SK-N-SH (cell line): ENCODE measurements at regions not wholly inside any gene's neighbourhood (a gene's known extent, or its start where the extent isn't known, plus 50 kb on each side); places are given as distances from the start of the nearest gene placed in this dataset.

Source experiments
- CHD2 ChIP-seq: fragments of 150-350 bp; IDR thresholded peaks from 2 replicates; pipeline ENCODE4 v1.6.1; 2018; ENCODE audit warnings: low read length; ENCODE audit not compliant: partially characterized antibody
- ELF1 ChIP-seq: IDR thresholded peaks from 2 replicates; pipeline ENCODE4 v1.4.0; 2012
- EZH2phosphoT487 ChIP-seq: fragments of 200-600 bp; sonication (generic); IDR thresholded peaks from 2 replicates; pipeline ENCODE4 v1.6.1; 2017; ENCODE audit warnings: low read depth, mixed run types, mild to moderate bottlenecking, antibody characterized with exemption, moderate library complexity, borderline replicate concordance
- IRF3 ChIP-seq: fragments of 150-350 bp; IDR thresholded peaks from 2 replicates; pipeline ENCODE4 v1.6.1; 2016; ENCODE audit warnings: mild to moderate bottlenecking, low read depth, low read length
- MXI1 ChIP-seq: IDR thresholded peaks from 2 replicates; pipeline ENCODE4 v1.6.1; 2012; ENCODE audit warnings: mild to moderate bottlenecking, low read depth, low read length, improper control_type of control experiment
- POLR2AphosphoS5 ChIP-seq: IDR thresholded peaks from 2 replicates; pipeline ENCODE4 v1.6.1; 2012; ENCODE audit warnings: low read depth, low read length
- RXRA ChIP-seq: IDR thresholded peaks from 2 replicates; pipeline ENCODE4 v1.4.0; 2012; ENCODE audit warnings: low read depth, mild to moderate bottlenecking, borderline replicate concordance
- SIN3A ChIP-seq: IDR thresholded peaks from 2 replicates; pipeline ENCODE4 v1.6.1; 2012; ENCODE audit warnings: low read depth, mild to moderate bottlenecking, low read length, moderate library complexity, borderline replicate concordance
- TAF1 ChIP-seq: IDR thresholded peaks from 2 replicates; pipeline ENCODE4 v1.6.1; 2012; ENCODE audit warnings: low read depth, mild to moderate bottlenecking, low read length, moderate library complexity, borderline replicate concordance
- TCF12 ChIP-seq: IDR thresholded peaks from 2 replicates; pipeline ENCODE4 v1.4.0; 2012
- TF ChIP-seq, protein P1 (sequence below): fragments of 200-600 bp; sonication (generic); IDR thresholded peaks from 2 replicates; pipeline ENCODE4 v1.6.1; 2017; ENCODE audit warnings: antibody characterized with exemption, mild to moderate bottlenecking, moderate library complexity
- TF ChIP-seq, protein P2 (sequence below): fragments of 150-350 bp; IDR thresholded peaks from 2 replicates; pipeline ENCODE4 v1.6.1; 2017; ENCODE audit warnings: antibody characterized with exemption, low read length, low read depth, borderline replicate concordance
- TF ChIP-seq, protein P3 (sequence below): IDR thresholded peaks from 2 replicates; pipeline ENCODE4 v1.4.0; 2012; ENCODE audit warnings: low read depth

DNA sequence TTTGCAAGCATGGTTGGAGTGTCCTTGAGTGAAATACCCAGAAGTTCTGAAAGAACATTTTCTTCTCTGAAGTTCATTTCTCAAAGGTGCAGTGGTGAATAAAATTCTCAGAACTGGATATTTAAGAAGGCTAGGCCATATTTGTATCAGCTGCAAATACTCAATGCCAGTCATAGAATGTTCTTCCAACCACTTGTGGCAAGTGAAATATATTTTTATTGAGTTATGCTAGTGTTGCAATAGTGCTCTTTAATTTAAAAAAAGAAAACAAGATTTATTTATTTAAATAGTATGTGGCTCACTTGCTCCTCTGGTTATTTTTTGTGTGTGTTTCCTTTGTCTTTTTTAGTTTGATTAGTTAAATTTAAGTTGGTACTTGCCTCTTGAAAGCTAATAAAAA is 64.5 kb downstream of the PALS2 start:
- TF ChIP-seq POLR2AphosphoS5: no peak
- no peak for TF ChIP-seq ELF1
- TF ChIP-seq, protein P1, sequence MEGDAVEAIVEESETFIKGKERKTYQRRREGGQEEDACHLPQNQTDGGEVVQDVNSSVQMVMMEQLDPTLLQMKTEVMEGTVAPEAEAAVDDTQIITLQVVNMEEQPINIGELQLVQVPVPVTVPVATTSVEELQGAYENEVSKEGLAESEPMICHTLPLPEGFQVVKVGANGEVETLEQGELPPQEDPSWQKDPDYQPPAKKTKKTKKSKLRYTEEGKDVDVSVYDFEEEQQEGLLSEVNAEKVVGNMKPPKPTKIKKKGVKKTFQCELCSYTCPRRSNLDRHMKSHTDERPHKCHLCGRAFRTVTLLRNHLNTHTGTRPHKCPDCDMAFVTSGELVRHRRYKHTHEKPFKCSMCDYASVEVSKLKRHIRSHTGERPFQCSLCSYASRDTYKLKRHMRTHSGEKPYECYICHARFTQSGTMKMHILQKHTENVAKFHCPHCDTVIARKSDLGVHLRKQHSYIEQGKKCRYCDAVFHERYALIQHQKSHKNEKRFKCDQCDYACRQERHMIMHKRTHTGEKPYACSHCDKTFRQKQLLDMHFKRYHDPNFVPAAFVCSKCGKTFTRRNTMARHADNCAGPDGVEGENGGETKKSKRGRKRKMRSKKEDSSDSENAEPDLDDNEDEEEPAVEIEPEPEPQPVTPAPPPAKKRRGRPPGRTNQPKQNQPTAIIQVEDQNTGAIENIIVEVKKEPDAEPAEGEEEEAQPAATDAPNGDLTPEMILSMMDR: no peak
- TF ChIP-seq, protein P2, sequence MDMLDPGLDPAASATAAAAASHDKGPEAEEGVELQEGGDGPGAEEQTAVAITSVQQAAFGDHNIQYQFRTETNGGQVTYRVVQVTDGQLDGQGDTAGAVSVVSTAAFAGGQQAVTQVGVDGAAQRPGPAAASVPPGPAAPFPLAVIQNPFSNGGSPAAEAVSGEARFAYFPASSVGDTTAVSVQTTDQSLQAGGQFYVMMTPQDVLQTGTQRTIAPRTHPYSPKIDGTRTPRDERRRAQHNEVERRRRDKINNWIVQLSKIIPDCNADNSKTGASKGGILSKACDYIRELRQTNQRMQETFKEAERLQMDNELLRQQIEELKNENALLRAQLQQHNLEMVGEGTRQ: no peak
- no peak for TF ChIP-seq EZH2phosphoT487
- no peak for TF ChIP-seq IRF3
- TF ChIP-seq CHD2: no peak
- TF ChIP-seq MXI1: no peak
- no peak for TF ChIP-seq TAF1
- TF ChIP-seq, protein P3, sequence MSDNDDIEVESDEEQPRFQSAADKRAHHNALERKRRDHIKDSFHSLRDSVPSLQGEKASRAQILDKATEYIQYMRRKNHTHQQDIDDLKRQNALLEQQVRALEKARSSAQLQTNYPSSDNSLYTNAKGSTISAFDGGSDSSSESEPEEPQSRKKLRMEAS: no peak
- no peak for TF ChIP-seq TCF12
- no peak for TF ChIP-seq SIN3A
- TF ChIP-seq RXRA: no peak
